NCI-H1092 (cell line): ENCODE measurements at regions not wholly inside any gene's neighbourhood (a gene's known extent, or its start where the extent isn't known, plus 50 kb on each side); places are given as distances from the start of the nearest gene placed in this dataset.

Experiments
- DNase-seq: peaks from one replicate; lab custom pipeline; 2025; lab: John Stamatoyannopoulos, UW

DNA sequence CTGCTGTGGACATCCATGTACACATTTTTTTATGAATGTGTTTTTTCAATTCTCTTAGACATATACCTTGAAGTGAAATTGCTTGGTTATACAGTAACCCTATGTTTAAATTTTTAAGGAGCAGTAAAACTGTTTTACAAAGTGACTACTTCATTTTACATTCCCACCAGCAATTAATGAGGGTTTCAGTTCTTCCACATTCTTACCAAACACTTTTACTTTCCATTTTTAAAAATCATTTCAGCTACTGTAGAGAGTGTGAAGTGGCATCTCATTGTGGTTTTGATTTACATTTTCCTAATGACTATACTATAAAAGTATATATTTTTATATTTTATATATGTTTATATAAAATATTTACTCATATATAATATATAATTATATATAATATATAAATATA lies 1221.5 kb downstream of the PLA2G4A start:
- no peak for DNase-seq

GRCh38 chr1:188056011-188056410 lies 1227.3 kb downstream of the PLA2G4A start:
- DNase-seq: no peak

DNA sequence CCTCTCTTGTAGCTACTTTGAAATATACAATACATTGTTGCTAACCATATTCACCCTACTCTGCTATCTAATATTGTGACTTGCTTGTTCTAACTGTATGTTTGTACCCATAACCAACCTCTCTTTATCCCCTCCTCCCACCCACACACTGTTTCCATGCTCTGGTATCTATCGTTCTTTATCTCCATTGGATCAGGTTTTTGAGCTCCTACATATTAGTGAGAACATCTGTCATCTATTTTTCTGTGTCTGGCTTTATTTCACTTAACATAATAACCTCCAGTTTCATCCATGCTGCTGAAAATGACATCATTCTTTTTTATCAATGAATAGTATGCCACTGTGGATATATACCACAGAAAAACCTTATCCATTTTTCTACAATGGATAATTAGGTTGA lies 1230.1 kb downstream of the PLA2G4A start:
- DNase-seq: no peak

GRCh38 chr1:188061881-188062280 lies 1233.1 kb downstream of the PLA2G4A start:
- DNase-seq: no peak

DNA sequence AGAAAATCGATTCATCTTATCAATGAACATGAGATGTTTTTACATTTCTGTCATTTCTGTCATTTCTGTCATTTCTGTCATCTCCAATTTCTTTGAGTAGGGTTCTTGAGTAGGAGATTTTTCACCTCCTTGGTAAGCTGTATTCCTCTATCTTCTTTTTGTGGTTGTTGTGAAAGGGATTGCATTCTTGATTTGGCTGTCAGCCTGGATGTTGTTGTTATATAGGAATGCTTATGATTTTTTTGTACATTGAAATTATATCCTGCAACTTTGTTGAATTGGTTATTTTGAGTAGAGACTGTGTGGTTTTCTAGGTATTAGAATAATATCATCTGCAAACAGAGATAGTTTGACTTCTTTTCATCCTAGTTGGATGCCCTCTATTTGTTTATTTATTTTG lies 1233.7 kb downstream of the PLA2G4A start:
- DNase-seq: no peak

DNA sequence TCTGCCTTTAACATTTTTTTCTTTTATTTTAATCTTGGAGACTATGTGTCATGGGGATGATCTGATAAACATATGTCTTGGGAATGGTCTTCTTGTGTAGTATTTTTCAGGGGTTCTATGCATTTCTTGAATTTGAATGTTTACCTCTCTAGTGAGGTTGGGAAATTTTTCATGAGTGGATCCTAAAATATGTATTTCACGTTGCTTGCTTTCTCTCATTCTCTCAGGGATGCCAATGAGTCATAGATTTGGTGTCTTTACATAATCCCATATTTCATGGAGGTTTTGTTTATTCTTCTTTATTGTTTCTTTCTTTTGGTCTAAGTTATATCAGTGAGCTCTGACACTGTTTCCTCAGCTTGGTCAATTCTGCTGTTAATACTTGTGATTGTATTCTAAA lies 1237.2 kb downstream of the PLA2G4A start:
- no peak for DNase-seq

DNA sequence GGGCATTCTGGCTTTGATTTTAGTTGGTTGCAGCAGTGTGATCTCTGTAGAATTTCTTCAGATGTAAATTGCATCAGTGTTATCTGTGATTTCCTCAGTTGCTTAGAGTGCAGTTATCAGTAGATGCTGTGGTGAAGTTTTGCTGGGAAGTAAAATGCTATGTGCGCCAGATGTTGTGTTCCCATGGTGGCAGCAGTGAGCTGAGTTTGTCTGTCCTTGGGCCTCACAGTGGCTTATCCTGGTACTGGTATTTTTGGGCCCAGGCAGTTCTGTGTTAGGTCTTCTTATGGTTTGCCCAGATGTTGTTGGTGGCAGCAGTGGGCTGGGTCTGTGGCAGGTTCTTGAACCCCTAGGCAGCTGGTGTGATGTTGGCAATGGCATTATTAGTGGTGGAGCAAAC lies 1242.1 kb downstream of the PLA2G4A start:
- DNase-seq: no peak

GRCh38 chr1:188089015-188089414 lies 1260.3 kb downstream of the PLA2G4A start:
- DNase-seq: no peak

DNA sequence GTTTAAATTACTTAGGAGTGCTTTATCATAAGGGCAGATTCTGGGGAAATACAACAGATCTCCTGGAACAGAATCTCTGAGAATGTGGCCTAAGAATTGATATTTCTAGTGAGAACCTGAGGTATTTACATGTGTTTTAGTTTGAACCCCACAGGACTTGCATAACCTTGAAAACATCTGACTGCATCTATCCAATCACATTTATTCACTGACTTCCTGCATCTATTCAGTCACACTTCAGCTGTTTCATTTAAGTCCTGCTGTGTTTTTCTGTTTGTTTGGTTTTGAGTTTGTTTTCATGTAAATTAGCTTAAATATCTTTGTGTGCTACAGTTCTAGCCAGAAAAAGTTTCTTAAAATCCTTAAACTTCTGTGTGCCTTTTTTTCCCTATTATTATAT lies 1260.7 kb downstream of the PLA2G4A start:
- DNase-seq: no peak

DNA sequence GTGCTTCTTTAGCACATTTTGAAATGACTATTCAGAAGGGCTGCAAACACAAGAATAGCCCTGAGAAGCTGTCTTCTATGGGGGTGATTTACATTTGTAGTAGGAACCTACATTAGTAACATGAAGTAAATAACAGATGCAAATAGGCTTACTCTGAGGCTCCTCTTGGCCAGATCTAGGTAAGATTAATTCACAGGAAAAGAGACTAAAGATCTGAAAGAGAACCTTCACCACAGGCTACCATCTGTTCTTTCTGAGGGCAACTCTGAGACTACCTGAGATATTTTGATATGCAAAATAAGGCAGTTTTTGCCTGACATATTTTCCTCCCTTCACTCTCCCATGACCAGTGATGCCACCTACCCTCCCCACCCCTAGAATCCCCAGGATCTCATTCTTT lies 1267.8 kb downstream of the PLA2G4A start:
- no peak for DNase-seq

DNA sequence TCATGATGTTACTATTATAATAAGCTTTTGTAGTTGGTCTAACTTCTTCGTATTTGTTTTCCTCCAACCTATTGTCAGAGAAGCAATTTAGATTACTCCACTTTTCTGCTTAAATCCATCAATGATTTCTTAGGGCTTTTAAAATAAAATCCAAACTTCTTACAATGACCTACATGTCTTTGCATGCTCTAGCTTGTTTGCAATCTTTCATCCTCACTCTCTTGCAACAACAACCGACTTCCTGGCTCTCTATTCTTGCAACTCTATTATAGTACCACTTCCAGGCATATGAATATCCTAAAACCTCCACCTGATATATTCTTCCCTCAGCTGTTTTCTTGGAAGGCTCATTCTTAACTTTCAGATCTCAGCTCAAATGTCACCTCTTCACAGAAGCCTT lies 1288.7 kb downstream of the PLA2G4A start:
- no peak for DNase-seq

- no peak for DNase-seq
Measured at GRCh38 chr1:188122646-188123045, 1293.9 kb downstream of the PLA2G4A start.

DNA sequence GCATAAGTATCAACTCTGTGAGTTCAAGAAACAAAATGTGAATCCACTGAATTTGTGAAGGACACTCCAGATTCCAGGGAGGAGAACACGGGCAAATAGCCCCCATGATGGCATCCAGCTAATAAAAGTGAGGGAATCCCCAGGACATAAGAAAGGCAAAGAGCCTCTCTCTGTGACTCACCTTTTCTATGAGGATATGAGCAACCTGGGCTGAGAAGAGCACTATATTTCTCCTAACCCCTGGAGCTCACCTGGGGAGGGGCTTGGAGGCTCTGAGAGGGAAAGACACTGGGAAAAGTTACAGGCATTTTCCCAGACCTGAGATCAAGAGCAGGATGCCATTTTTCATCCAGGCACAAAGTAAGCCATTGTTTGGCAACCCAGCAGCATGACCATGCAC lies 1298.8 kb downstream of the PLA2G4A start:
- no peak for DNase-seq

- no peak for DNase-seq
Measured at GRCh38 chr1:188128761-188129160, 1300.0 kb downstream of the PLA2G4A start.

GRCh38 chr1:188129856-188130838 lies 1301.4 kb downstream of the PLA2G4A start:
- DNase-seq: no peak

DNA sequence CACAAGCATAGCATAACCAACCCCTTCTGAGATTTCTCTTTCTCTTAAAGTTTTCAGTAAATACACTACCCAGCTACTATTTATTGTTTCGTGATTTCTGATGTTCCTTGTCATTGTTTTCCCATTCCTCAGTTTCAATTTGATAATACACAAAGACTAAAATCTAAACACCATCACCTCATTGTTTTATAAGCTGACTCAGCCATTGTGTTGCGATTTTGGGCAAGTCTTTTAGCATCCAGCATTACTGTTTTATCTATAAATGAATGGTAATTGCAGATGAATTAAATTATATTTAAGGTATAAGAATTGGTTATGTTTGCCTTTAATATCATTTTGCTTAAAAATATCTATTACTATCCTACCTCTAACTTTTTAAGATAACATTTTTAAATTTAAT lies 1308.5 kb downstream of the PLA2G4A start:
- no peak for DNase-seq

- DNase-seq: peak; percentile 42
Measured at GRCh38 chr1:188140958-188141357, 1312.2 kb downstream of the PLA2G4A start.

DNA sequence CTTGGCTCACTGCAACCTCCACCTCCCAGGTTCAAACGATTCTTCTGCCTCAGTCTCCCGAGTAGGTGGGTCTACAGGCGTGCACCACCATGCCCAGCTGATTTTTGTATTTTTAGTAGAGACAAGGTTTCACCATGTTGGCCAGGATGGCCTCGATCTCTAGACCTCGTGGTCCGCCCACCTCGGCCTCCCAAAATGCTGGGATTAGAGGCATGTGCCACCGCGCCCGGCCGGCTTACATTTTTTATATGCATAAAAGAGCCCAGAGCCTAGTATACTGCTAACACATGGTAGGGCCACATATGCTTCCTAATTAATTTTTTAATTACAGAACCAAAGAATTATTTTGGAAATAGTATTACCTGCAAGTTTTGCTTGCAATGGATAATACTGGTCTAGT lies 1325.4 kb downstream of the PLA2G4A start:
- no peak for DNase-seq

DNA sequence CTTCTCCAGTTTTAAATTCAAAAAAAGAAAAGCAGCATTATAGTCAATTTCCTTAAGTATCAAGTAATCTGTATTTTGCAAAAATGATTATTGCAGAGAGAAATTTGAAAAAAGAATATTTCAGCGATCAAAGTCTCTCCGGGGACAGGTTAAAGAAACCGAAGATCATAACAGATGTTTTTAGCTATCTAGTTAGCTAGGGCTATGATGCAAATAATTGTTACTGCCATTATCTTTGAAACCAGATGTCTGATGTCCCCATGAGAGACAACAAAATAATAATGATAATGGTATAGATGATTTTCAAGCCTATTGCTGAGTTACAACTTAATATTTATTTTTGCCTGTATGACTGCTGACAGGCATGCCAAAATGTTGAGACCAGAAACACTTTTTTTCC lies 1326.0 kb downstream of the PLA2G4A start:
- no peak for DNase-seq

GRCh38 chr1:188155261-188155660 lies 1326.5 kb downstream of the PLA2G4A start:
- DNase-seq: no peak

DNA sequence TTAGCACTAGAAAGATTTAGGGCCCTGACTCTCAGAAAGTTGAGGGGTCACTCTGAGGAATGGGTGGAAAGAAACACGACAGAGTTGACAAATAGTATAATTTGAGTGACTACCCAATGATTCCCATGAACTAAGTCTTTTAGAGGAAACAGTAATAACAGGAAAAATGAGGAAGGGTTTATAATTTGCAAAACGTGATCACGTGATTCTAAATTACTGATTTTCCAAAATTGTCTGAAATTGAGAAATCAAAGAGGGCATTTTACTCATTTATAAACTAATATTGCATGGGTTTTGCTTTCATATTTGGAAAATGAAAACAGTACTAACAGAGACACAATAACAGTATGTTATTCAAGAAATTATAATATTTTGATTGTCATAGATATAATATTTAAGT lies 1335.7 kb downstream of the PLA2G4A start:
- DNase-seq: no peak

GRCh38 chr1:188166654-188167053 lies 1337.9 kb downstream of the PLA2G4A start:
- DNase-seq: no peak

DNA sequence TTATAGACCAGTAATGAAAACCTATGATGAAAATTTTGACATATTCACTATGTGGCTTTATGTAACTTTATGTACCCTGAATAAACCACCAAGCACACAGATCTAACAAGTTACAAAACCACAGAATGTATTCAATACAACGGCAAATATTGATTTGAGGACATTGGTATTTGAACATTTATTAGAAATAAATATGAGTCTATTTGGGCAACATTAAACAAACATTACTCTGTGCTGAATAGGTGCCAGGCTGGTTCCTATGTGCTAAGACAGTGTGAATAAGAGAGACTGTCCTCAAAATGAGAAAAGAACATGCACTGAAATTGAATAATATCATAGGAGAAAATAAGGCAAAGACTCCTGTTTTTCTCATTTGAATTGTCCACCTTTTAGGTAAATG lies 1341.2 kb downstream of the PLA2G4A start:
- DNase-seq: no peak

DNA sequence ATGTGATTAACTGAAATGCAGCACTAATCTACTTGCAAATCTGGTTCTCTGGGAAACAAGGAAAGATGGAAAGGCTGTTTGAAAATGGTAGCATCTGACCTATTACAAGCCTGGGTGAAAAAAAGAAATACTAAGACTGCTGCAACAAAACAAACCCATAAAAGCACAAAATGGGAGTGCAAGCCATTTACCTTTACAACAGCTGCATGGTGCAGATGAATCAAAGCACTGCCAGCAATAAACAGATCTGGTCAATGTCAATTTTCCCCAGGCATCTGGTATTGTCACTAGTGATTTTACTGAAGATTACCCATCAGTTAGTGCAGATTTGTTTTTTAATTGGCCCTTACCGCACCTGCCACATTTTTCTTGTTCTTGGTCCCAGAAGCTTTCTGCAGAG lies 1341.7 kb downstream of the PLA2G4A start:
- peak; percentile 45 for DNase-seq
